ENCODE measurements at regions not wholly inside any gene's neighbourhood (a gene's known extent, or its start where the extent isn't known, plus 50 kb on each side); places are given as distances from the start of the nearest gene placed in this dataset.

GRCh38 chr4:59180161-59180560 is 2020.0 kb upstream of the ADGRL3 start:
- TF ChIP-seq CTCF (conservative IDR thresholded peaks at IDR 0.05; ENCODE audit: low read depth, low read length), result no peak
- TF ChIP-seq EZH2phosphoT487 (IDR thresholded peaks at IDR 0.05; ENCODE audit: borderline replicate concordance, low read length), result no peak

All from PC-3 (cell line).